ENCODE measurements at regions not wholly inside any gene's neighbourhood (a gene's known extent, or its start where the extent isn't known, plus 50 kb on each side); places are given as distances from the start of the nearest gene placed in this dataset.

- TF ChIP-seq CTCF (IDR thresholded peaks at IDR 0.05 in 8 of 11, conservative IDR thresholded peaks at IDR 0.05 in 3 of 11), result no peak
- no peak for TF ChIP-seq POLR2A (IDR thresholded peaks at IDR 0.05)
- no peak for TF ChIP-seq POLR2AphosphoS5 (IDR thresholded peaks at IDR 0.05)
Measured at GRCh38 chr2:160679686-160680085, 186.1 kb upstream of the RBMS1 start.
